Posterior cingulate gyrus (tissue), 11 donors: ENCODE measurements at regions not wholly inside any gene's neighbourhood (a gene's known extent, or its start where the extent isn't known, plus 50 kb on each side); places are given as distances from the start of the nearest gene placed in this dataset.
"Not testable (repeated sequence)": the region's sequence is repeated elsewhere in the genome, so short reads cannot be mapped to it uniquely, and the experiment has no call there.

Source experiments
- DNase-seq, 10 donors: peaks; one replicate each; pipeline versions ENCODE4 v3.0.0 to v3.0.0-alpha.2; 2020 to 2021; ENCODE audit warnings: mixed read lengths in 3 of 10
- intact Hi-C: fragments of 100-400 bp; cut with DNase I; formaldehyde crosslinking; loops from one replicate; pipeline ENCODE4 v1.15.1; 2023

DNA sequence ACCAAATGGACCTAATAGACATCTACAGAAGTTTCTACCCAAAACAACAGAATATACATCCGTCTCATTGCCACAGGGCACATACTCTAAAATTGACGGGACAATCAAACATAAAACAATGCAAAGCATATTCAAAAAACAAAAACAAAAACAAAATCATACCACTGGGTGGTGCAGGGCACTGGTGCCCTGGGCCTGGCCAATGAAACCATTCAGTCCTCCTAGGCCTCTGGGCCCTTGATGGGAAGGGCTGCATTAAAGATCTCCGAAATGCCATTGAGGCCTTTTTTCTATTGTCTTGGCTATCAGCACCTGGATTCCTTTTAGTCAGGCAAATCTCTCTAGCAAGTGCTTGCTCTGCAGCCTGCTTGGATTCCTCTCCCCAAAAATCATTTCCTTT is 213.9 kb upstream of the ZCCHC13 start:
- intact Hi-C loops: no loop called here
- DNase-seq: no peak

DNA sequence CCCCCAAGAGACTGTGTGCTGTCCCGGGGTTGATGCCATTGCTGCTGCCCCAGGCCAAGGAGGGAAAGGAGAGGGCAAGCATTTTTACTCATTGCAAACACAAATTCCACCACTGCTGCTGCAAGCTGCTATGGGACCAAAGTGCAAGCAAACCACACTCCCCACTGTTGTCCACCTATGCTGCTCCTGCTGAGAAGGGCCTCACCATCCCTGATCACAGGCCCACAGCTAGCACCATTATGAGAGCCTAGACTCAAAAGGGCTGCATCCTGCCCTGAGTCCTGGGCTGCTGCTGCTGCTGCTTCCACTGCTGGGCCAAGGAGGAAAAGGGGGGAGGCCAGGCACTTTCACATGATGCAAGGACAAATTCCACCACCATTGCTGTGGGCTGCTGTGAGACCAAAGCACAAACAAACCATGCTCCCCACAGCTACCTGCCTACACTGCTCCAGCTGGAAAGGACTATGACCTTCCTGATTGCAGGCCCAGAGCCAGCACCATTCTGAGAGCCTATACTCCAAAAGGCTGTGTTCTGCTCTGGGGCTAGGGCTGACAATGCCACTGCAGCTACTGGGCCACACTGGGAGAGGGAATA is 218.2 kb upstream of the ZCCHC13 start:
- intact Hi-C loops: no loop called here
- DNase-seq: no peak

DNA sequence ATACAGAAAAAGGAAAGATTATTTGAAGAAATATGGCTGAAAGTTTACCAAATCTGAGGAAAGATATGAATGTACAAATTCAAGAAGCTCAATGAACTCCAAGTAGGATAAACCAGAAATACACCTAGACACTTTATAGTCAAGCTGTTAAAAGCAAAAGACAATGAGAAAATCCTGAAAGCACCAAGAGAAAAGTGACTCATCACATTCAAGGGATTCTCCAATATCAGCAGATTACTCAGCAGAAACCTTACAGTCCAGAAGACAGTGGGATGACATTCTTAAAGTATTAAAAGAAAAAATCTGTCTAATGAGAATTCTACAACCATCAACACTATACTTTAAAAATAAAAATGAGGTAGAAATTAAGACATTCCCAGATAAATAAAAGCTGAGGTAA is 223.8 kb upstream of the ZCCHC13 start:
- no peak for DNase-seq
- intact Hi-C loops: no loop called here

DNA sequence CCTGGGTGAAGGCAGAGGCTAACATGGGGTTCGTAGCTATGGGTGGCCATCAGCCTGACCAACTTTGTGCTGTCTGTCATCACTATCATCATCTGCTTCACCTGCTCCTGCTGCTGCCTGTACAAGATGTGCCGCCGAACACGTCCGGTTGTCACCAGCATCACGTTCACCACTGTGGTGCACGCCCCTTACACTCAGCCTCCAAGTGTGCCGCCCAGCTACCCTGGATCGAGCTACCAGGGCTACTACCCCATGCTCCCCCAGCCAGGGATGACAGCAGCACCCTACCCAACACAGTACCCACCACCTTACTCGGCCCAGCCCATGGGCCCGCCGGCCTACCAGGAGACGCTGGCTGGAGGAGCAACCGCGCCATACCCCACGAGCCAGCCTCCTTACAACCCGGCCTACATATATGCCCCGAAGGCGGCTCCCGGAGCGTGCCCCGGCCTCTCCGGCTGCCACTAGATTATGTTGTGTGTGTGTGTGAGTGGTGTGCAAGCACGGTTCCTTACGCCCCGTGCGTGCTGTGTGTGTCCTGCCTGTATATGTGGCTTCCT is 213.4 kb upstream of the XIST start:
- intact Hi-C loops: no loop called here

DNA sequence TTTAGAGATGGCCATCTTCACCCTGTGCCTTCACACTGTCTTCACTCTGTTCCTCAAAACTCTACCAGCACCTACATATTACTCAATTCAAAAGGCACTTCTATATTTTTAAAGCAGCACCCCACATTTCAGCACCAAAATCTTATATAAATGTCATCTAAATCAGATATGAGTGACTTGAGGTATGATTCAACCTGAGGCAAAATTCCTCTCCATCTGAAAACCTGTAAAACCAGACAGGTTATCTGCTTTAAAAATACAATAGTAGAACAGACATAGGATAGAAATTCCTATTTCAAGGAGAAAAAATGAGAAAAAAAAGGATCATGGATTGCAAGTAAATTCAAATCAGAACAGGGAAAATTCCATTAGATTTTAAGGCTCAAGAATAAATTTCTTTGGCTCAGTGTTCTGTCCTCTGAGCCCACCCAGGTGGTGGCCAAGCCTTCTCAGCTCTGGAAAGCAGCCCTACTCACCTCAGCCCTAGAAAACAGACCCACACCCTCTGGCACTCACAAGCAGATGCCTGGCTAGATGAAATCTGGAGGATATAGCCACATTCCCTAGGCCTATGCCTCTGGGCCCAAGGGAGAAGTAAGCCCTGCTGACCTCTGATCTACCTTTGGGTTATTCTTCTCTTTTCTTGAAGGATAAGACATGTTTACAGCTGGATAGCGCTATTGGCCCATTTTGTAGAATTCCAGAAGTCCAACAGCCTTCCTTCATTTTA is 211.1 kb upstream of the XIST start:
- DNase-seq: no peak
- intact Hi-C loops: no loop called here

More for the DNA sequence above, 213.4 kb upstream of the XIST start:
- DNase-seq: peak in 1 of 10 donors; percentile 43

DNA sequence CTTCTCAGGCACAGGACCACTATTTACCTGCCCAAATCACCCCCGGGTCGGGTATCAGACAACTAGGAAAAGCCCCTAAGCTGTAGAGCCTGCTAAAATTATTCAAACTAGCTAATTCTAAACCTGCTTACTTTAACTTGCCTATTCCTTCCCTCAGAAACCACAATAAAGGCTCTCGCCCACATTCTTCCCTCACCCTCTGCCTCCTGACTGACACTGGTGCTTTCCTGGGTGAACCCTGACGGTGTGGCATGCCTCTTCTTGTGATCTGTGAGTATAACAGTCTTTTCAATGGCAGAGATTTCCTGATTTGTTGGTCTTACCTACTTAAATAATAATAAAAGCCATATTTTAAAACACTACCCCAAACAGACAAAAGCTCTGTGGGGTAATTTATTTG is 209.4 kb upstream of the XIST start:
- DNase-seq: no peak
- intact Hi-C loops: no loop called here

DNA sequence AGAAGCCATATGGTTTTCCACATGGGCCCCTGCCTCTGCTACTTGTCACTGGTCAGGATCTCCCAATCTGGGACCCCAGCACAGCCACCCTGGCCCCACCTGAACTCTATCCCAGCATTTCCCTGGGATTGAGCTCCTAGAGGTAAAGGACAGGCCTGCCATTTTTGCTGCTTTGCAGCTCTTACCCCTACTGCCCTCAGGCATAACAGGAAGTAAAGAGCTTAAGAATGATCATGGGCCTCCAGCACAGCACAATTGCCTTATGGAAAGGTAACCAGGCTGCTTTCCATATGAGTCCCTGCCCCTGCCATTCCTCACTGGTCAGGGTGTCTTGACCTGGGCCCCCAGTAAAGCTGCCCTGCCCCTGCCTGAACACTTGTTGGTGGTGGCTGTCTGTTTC is 196.6 kb upstream of the XIST start:
- DNase-seq: no peak
- intact Hi-C loops: no loop called here

DNA sequence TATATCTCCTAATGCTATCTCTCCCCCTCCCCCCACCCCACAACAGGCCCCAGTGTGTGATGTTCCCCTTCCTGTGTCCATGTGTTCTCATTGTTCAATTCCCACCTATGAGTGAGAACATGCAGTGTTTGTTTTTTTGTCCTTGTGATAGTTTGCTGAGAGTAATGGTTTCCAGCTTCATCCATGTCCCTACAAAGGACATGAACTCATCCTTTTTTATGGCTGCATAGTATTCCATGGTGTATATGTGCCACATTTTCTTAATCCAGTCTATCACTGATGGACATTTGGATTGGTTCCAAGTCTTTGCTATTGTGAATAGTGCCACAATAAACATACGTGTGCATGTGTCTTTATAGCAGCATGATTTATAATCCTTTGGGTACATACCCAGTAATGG is 181.6 kb upstream of the XIST start:
- DNase-seq, intact Hi-C loops: not testable (repeated sequence)

DNA sequence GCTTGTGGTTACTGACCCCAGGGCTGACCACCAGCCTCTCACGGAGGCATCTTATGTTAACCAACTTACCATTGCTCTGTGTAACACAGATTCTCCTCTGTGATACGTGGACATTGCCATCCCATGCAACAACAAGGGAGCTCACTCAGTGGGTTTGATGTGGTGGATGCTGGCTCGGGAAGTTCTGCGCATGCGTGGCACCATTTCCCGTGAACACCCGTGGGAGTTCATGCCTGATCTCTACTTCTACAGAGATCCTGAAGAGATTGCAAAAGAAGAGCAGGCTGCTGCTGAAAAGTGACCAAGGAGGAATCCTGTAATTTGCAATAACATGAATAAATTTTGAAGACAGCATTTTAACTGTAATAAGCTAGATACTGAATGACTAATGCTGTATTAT is 179.0 kb upstream of the XIST start:
- intact Hi-C loops, DNase-seq: not testable (repeated sequence)

DNA sequence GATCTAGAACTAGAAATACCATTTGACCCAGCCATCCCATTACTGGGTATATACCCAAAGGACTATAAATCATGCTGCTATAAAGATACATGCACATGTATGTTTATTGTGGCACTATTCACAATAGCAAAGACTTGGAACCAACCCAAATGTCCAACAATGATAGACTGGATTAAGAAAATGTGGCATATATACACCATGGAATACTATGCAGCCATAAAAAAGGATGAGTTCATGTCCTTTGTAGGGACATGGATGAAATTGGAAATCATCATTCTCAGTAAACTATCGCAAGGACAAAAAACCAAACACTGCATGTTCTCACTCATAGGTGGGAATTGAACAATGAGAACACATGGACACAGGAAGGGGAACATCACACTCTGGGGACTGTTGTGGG is 178.3 kb upstream of the XIST start:
- DNase-seq, intact Hi-C loops: not testable (repeated sequence)

DNA sequence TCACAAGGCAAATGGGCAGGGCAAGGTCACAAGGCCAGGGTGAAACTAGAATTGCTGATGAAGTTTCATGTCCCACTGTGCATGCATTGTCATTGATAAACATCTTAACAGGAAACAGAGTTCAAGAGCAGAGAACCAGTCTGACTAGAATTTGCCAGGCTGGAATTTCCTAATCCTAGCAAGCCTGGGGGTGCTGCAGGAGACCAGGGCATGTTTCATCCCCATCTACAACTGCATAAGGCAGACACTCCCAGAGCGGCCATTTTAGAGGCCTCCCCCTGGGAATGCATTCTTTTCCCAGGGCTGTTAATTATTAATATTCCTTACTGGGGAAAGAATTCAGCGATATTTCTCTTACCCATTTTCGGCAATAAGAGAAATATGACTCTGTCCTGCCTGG is 172.6 kb upstream of the XIST start:
- DNase-seq, intact Hi-C loops: not testable (repeated sequence)

DNA sequence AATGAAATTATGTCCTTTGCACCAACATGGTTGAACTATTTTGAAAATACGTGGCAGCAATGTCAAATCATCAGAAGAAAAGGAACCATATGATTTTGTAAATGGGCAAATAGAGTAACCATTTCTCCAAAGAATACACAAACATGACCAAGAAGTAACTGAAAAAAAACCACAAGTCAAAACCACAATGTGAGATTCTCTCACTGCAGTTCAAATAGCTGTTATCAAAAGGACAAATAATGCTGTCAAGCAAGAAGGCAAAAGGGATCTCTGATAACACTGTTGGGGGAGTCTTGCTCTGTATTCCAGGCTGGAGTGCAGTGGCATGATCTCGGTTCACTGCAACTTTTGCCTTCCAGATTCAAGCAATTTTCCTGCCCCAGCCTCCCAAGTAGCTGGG is 170.7 kb upstream of the XIST start:
- no peak for DNase-seq
- intact Hi-C loops: no loop called here

DNA sequence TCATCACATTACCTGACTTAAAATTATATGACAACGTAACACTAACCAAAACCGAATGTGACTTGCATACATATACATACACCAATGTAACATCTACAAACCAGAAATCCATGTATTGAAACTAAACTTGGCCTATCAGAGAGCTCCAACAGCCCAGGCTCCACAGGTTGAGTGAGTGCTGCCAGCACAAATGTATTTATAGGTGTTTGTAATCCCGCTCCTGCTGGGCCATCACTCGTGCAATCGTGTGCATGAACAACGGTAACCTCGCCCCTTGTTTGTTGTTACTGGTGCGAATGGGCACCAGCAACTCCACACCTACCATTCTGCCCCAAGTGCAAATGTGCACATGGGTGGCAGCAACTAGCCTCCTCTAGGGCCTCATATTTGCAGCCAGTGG is 165.7 kb upstream of the XIST start:
- intact Hi-C loops: loop anchor here (5.0 kb wide), 1 partner anchor 114 kb away; no protein-coding TSS in a partner anchor

DNA sequence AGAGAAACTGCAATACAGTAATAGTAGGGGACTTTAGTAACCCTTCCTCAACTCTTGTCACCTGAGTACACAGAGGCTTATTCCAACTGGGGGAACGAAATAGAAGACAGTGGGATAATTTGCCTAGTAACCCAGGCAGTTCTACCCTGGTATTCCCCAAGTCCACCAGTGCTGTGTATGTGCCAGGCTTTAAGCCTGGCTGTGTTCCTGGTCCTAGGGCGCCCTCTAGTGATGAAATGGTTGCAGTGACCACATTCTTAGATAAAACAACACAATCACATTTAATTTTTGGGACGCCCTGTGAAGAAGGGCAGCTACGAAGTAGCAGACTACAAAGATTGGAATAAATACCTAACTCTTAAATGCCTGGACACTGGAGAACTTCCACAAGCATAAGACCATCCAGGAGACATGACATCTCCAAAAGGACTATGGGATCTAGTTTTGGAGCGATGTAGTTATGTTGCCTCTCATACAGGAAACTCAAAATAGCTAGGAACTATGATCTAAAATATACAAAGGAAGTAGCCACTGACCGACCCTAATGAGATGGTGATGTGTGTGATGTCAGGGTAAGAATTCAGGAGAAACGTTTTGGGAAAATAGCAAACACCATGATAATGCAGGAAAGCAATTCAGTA is 163.0 kb upstream of the XIST start:
- intact Hi-C loops: loop anchor here (1.0 to 5.0 kb wide), 2 partner anchors 117 to 160 kb away; no protein-coding TSS in a partner anchor
- DNase-seq: peak in 6 of 10 donors; percentile 12 to 92 (median 44)

More for the DNA sequence above, 165.7 kb upstream of the XIST start:
- no peak for DNase-seq

DNA sequence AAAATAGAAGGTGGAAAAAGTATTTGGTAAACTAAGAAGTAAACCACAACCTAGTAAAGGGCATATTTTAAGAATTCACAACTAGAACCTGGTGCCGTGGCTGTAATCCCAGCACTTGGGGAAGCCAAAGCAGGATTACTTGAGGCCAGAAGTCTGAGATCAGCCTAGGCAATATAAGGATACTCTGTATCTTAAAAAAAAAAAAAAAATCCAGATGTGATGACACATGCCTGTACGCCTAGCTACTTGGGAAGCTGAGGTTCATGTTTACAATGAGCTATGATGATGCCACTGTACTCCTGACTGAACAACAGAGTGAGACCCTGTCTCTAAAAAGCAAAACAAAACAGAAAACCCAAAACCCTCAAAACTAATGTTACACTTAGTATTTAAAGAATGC is 156.5 kb upstream of the XIST start:
- no peak for DNase-seq
- intact Hi-C loops: no loop called here

DNA sequence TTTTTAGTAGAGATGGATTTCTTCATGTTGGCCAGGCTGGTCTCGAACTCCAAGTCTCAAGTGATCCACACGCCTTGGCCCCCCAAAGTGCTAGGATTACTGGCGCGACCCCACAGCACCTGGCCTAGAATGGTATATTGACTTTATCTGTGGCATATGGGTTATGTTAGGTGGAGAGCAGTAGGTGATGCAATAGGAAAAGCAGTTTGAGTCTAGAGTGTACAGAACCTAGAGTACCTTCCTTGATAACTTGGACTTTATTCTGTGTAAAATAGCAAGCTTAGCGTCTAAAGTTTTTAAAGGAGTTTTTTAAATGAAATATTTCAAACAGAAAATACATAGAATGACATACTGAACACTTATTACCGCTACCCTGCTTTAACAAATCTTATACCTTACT is 139.5 kb upstream of the XIST start:
- no peak for DNase-seq
- intact Hi-C loops: no loop called here

DNA sequence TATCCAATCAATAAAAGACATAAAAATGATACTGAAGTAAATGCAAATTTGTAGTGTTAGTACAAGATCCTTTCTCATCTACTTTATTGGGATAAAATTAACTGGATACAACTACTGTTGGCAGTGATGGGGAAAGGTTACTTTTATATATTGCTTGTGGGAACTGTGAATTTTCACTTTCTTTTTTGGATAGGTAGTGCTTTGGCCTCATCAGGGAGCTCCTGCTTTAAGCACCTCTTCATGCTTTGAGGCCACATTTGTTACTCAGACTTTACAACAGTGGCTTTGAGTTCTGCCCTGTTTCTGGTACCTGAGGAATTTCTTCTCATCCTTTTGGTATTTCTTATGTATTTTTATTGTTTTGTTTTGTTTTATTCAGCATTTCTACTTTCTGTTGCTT is 134.7 kb upstream of the XIST start:
- intact Hi-C loops: no loop called here
- DNase-seq: no peak

DNA sequence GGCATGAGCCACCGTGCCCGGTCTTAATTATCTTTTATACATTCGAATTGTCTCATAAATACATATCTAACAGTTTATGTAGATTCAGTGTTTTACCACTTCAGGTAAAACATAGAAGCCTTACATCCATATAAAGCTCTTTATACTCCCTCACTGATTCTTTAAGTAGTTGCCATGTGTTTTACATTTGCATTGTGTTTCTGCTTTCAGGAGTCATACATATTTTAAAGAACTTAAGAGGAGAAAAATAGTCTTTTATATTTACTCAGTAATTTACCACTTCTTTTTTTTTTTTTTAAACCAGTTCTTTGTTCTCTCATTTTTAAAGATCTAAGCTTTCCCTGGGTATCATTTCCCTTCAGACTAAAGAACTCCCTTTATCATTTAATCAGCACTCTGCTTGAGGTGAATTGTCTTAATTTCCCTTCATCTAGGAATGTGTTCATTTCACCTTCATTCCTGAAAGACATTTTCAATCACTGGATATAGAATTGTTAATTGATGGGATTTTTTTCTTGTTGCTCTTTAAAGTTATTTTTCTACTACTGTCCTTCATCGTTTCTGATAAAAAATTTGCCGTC is 127.1 kb upstream of the XIST start:
- DNase-seq: no peak
- intact Hi-C loops: no loop called here

DNA sequence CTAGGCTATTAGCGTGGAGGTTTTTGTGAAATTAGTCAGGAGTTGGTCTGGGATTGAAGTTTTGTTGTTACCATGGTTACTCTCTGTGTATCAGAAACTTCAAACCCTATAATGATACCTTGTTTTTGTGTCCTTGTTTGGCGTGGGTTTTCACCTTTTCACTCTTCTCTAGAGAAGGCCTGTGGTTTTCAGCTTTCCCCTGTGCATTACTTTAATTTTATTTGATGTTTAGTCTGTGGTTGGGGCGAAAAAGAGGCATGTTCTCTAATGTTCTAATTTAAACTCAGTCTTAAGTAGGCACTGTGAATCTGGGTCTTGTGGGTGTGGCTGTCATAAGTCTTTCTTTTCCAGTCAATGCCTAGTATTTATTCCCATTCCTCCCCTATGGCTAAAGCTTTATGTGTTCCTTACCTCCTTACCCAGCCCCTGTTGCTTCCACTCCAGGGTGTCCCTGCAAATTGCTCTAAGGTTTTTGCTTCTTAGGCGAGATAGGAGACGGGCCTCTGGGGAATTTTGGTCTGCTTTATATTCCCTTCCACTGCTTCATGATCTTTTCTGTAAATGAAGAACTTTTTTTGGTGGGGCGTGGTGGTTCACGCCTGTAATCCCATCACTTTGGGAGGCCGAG is 125.1 kb upstream of the XIST start:
- DNase-seq: no peak
- intact Hi-C loops: no loop called here

DNA sequence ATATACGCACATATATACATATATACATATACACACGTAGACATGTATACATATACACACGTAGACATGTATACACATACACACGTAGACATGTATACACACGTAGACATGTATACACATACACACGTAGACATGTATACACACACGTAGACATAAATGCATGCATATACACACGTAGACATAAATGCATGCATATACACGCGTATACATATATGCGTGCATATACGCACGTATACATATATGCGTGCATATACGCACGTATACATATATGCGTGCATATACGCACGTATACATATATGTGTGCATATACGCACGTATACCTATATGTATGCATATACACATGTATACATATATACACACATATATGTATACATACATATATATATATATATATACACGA is 114.9 kb upstream of the XIST start:
- DNase-seq, intact Hi-C loops: not testable (repeated sequence)

DNA sequence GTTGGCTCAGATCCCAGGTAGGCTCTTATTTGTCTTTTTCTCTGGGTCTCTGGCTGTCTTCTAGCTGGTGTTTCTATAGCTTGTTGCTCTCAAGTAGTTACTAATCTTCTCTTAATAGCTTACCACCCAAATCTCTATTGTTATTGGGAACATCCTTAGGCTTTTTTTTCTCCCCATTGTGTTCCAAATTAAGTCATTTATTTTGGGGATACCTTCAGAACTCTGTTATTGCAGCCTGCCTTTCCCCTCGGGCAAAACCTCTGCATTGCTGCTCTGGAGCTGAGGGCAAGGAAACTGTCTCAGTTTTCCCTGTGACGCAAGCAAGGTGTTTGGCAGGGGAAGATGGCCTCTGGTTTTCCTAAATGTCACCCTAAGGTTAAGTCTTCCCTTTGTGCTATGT is 113.3 kb upstream of the XIST start:
- intact Hi-C loops: no loop called here
- DNase-seq: no peak
